Panc1 (cell line): ENCODE measurements at regions not wholly inside any gene's neighbourhood (a gene's known extent, or its start where the extent isn't known, plus 50 kb on each side); places are given as distances from the start of the nearest gene placed in this dataset.

Experiments
- ATAC-seq: fragments of 200-7000 bp; cut with Tn5 transposase; 2 replicates; pipeline ENCODE4 v1.9.1; 2020; ENCODE audit warnings: mild to moderate bottlenecking, moderate library complexity
- BruUV-seq: library from RNA; stranded (reverse); fragments of 400-500 nt; replicated peaks from 2 replicates; lab custom pipeline; 2021; lab: Mats Ljungman, UMichigan
- CTCF ChIA-PET: fragments of 300-600 bp; sonication (Branson Sonifier 250); formaldehyde crosslinking; loops from one replicate; lab custom pipeline; 2022; ENCODE audit warnings: antibody characterized with exemption; lab: Charles Lee
- POLR2A ChIA-PET: fragments of 300-600 bp; sonication (Branson Sonifier 250); formaldehyde crosslinking; loops from one replicate; lab custom pipeline; 2022; ENCODE audit warnings: antibody characterized with exemption; lab: Charles Lee
- DNase-seq: peaks from one replicate; pipeline ENCODE4 v3.0.0-alpha.2; 2010; ENCODE audit warnings: low read depth, low spot score
- H3K27ac ChIP-seq: 2 replicates; pipeline ENCODE4 v1.5.1; 2011; ENCODE audit warnings: mild to moderate bottlenecking, low read length, inconsistent platforms
- H3K27me3 ChIP-seq: fragments of 200-500 bp; sonication (Bioruptor generic); 2 replicates; pipeline ENCODE4 v1.6.0; 2014; ENCODE audit warnings: low read length, inconsistent platforms; ENCODE audit not compliant: control insufficient read depth, insufficient read depth
- H3K36me3 ChIP-seq: fragments of 200-500 bp; sonication (Bioruptor generic); 2 replicates; pipeline ENCODE4 v1.5.1; 2014; ENCODE audit warnings: inconsistent platforms, mild to moderate bottlenecking, low read length, moderate library complexity; ENCODE audit not compliant: control insufficient read depth, insufficient read depth
- H3K4me1 ChIP-seq: 2 replicates; pipeline ENCODE4 v1.5.1; 2011; ENCODE audit warnings: inconsistent platforms, mild to moderate bottlenecking, low read length, moderate library complexity; ENCODE audit not compliant: control insufficient read depth, insufficient read depth
- H3K4me3 ChIP-seq, 2 experiments: 2 replicates each; pipeline ENCODE4 v1.5.1; 2011 to 2012; ENCODE audit warnings: low read depth in 2 of 2, low read length in 2 of 2, mild to moderate bottlenecking in 2 of 2, inconsistent platforms in 1 of 2, moderate library complexity in 1 of 2
- H3K9me3 ChIP-seq: fragments of 200-500 bp; sonication (Bioruptor generic); 2 replicates; pipeline ENCODE4 v1.5.1; 2014; ENCODE audit warnings: low read depth, mild to moderate bottlenecking, inconsistent platforms, low read length, moderate library complexity; ENCODE audit not compliant: control insufficient read depth, insufficient read depth
- POLR2AphosphoS5 ChIP-seq: IDR thresholded peaks from 2 replicates; pipeline ENCODE4 v1.6.1; 2012; ENCODE audit warnings: mild to moderate bottlenecking, low read depth, low read length, moderate library complexity
- SIN3A ChIP-seq: IDR thresholded peaks from 2 replicates; pipeline ENCODE4 v1.6.1; 2012; ENCODE audit warnings: low read depth, mild to moderate bottlenecking, low read length, moderate library complexity, borderline replicate concordance; ENCODE audit not compliant: insufficient read depth
- TCF7L2 ChIP-seq: IDR thresholded peaks from 2 replicates; pipeline ENCODE4 v1.6.1; 2011; ENCODE audit warnings: mild to moderate bottlenecking, low read depth, low read length, inconsistent platforms
- in situ Hi-C: cut with HindIII; loops from 2 replicates; pipeline ENCODE4 v1.10.0; 2016; ENCODE audit warnings: low sequenced_read_pairs, low pct_unique_long_range_greater_than_20kb
- intact Hi-C: fragments of 100-400 bp; cut with micrococcal nuclease; formaldehyde crosslinking; loops from one replicate; pipeline ENCODE4 v1.10.0; 2022; ENCODE audit not compliant: unreplicated experiment
- TF ChIP-seq, protein P1 (sequence below): fragments of 450-650 bp; IDR thresholded peaks from 2 replicates; pipeline ENCODE4 v1.5.1; 2017; ENCODE audit warnings: mild to moderate bottlenecking
- TF ChIP-seq, protein P2 (sequence below), 2 experiments: IDR thresholded peaks; 2 replicates each; pipeline ENCODE4 v1.6.1; 2011 to 2012; ENCODE audit warnings: low read depth in 2 of 2, control low read depth in 1 of 2, low read length in 1 of 2, mild to moderate bottlenecking in 1 of 2, moderate library complexity in 1 of 2; ENCODE audit not compliant: insufficient read depth in 1 of 2

- TF ChIP-seq POLR2AphosphoS5 (no peak), TCF7L2 (no peak), SIN3A (no peak)
- TF ChIP-seq, protein P1, sequence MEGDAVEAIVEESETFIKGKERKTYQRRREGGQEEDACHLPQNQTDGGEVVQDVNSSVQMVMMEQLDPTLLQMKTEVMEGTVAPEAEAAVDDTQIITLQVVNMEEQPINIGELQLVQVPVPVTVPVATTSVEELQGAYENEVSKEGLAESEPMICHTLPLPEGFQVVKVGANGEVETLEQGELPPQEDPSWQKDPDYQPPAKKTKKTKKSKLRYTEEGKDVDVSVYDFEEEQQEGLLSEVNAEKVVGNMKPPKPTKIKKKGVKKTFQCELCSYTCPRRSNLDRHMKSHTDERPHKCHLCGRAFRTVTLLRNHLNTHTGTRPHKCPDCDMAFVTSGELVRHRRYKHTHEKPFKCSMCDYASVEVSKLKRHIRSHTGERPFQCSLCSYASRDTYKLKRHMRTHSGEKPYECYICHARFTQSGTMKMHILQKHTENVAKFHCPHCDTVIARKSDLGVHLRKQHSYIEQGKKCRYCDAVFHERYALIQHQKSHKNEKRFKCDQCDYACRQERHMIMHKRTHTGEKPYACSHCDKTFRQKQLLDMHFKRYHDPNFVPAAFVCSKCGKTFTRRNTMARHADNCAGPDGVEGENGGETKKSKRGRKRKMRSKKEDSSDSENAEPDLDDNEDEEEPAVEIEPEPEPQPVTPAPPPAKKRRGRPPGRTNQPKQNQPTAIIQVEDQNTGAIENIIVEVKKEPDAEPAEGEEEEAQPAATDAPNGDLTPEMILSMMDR, result no peak
- TF ChIP-seq, protein P2, sequence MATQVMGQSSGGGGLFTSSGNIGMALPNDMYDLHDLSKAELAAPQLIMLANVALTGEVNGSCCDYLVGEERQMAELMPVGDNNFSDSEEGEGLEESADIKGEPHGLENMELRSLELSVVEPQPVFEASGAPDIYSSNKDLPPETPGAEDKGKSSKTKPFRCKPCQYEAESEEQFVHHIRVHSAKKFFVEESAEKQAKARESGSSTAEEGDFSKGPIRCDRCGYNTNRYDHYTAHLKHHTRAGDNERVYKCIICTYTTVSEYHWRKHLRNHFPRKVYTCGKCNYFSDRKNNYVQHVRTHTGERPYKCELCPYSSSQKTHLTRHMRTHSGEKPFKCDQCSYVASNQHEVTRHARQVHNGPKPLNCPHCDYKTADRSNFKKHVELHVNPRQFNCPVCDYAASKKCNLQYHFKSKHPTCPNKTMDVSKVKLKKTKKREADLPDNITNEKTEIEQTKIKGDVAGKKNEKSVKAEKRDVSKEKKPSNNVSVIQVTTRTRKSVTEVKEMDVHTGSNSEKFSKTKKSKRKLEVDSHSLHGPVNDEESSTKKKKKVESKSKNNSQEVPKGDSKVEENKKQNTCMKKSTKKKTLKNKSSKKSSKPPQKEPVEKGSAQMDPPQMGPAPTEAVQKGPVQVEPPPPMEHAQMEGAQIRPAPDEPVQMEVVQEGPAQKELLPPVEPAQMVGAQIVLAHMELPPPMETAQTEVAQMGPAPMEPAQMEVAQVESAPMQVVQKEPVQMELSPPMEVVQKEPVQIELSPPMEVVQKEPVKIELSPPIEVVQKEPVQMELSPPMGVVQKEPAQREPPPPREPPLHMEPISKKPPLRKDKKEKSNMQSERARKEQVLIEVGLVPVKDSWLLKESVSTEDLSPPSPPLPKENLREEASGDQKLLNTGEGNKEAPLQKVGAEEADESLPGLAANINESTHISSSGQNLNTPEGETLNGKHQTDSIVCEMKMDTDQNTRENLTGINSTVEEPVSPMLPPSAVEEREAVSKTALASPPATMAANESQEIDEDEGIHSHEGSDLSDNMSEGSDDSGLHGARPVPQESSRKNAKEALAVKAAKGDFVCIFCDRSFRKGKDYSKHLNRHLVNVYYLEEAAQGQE (IDR thresholded peaks at IDR 0.05; ENCODE audit: insufficient read depth in 1 of 2, low read depth in 2 of 2, low read length in 1 of 2), result no peak
- no peaks in the 10 kb centered on the region for H3K4me1 ChIP-seq
- CTCF ChIA-PET, result no interaction called here
- BruUV-seq, result no TSS peak
- no peak for DNase-seq
- intact Hi-C loops, result no loop called here
- H3K27ac ChIP-seq, result no peak overlapping the region
- no peak for ATAC-seq
- no peak overlapping the region for H3K4me3 ChIP-seq
- no peaks in the 10 kb centered on the region for H3K9me3 ChIP-seq
- H3K36me3 ChIP-seq, result no peaks in the 10 kb centered on the region
- in situ Hi-C loops, result no loop called here
- H3K27me3 ChIP-seq, result no peaks in the 10 kb centered on the region
- POLR2A ChIA-PET, result no interaction called here
These were observed 363.4 kb downstream of the TMA16 start for GRCh38 chr4:163857903-163858302.

GRCh38 chr4:163858515-163858914 lies 364.0 kb downstream of the TMA16 start:
- DNase-seq (no peak), ATAC-seq (no peak)
- Histone ChIP-seq H3K36me3 (no peaks in the 10 kb centered on the region), H3K27ac (no peak overlapping the region), H3K4me1 (no peaks in the 10 kb centered on the region), H3K4me3 (no peak overlapping the region), H3K27me3 (no peaks in the 10 kb centered on the region), H3K9me3 (no peaks in the 10 kb centered on the region)
- no TSS peak for BruUV-seq
- ChIA-PET POLR2A (no interaction called here), CTCF (no interaction called here)
- in situ Hi-C loops (no loop called here), intact Hi-C loops (no loop called here)
- TF ChIP-seq POLR2AphosphoS5 (no peak), SIN3A (no peak), TCF7L2 (no peak)
- TF ChIP-seq, protein P1, result no peak
- TF ChIP-seq, protein P2 (IDR thresholded peaks at IDR 0.05; ENCODE audit: insufficient read depth in 1 of 2, low read depth in 2 of 2, low read length in 1 of 2), result no peak
